K562 (cell line): ENCODE measurements at regions not wholly inside any gene's neighbourhood (a gene's known extent, or its start where the extent isn't known, plus 50 kb on each side); places are given as distances from the start of the nearest gene placed in this dataset.

ENCODE experiments used
- ATAC-seq: fragments of 200-7000 bp; cut with Tn5 transposase; 3 replicates; pipeline ENCODE4 v1.9.1; 2020; ENCODE audit warnings: moderate library complexity
- BruUV-seq: library from RNA; stranded (reverse); fragments of 400-500 nt; replicated peaks from 2 replicates; lab custom pipeline; 2021; lab: Mats Ljungman, UMichigan
- CTCF ChIA-PET: fragments of 300-600 bp; formaldehyde crosslinking; extraction: SDS; loops from one replicate; lab custom pipeline; 2021; ENCODE audit warnings: low intra/inter-chr PET ratio; lab: Yijun Ruan, JAX
- POLR2A ChIA-PET: fragments of 300-600, 350-650 bp; sonication (Branson Sonifier 250); formaldehyde crosslinking; extraction: SDS; loops from one replicate; lab custom pipeline; 2021; ENCODE audit warnings: antibody characterized with exemption, inconsistent platforms; lab: Yijun Ruan, JAX
- DNase-seq, 4 experiments: peaks; one replicate each; pipeline versions ENCODE4 v3.0.0 to v3.0.0-alpha.2; 2011 to 2018; ENCODE audit warnings: low spot score in 3 of 4, mixed read lengths in 3 of 4; ENCODE audit errors: extremely low read depth in 1 of 4
- FAIRE-seq: peaks from 2 replicates; lab custom pipeline; 2011; peaks lifted over from hg19 to GRCh38; lab: Jason Lieb, UNC
- H2AFZ ChIP-seq: 2 replicates; pipeline ENCODE4 v1.6.0; 2011; ENCODE audit warnings: low read depth, low read length, control low read depth, inconsistent platforms
- H3K27ac ChIP-seq: fragments of 200-600 bp; 3 replicates; pipeline ENCODE4 v1.8.0; 2011; ENCODE audit warnings: low read depth, mild to moderate bottlenecking, control low read depth, inconsistent platforms, low read length, moderate library complexity, mixed read lengths; ENCODE audit errors: extremely low read depth
- H3K27me3 ChIP-seq, 2 experiments: fragments of 300-600 bp in 1 of 2; 2 replicates in 1 of 2; 3 replicates in 1 of 2; pipeline versions ENCODE4 v1.6.0 to v1.8.0; 2011; ENCODE audit warnings: inconsistent platforms in 2 of 2, low read length in 2 of 2, mild to moderate bottlenecking in 1 of 2, mixed read lengths in 1 of 2, moderate library complexity in 1 of 2; ENCODE audit not compliant: control insufficient read depth in 2 of 2, insufficient read depth in 2 of 2
- H3K36me3 ChIP-seq: fragments of 300-600 bp; 3 replicates; pipeline ENCODE4 v1.8.0; 2011; ENCODE audit warnings: mild to moderate bottlenecking, low read length, inconsistent platforms; ENCODE audit not compliant: control insufficient read depth, insufficient read depth
- H3K4me1 ChIP-seq, 2 experiments: fragments of 200-600 bp in 1 of 2; replicated peaks in 1 of 2; 2 replicates in 1 of 2; 3 replicates in 1 of 2; pipeline versions ENCODE4 v1.5.1 to v1.8.0; 2011; ENCODE audit warnings: inconsistent platforms in 2 of 2, low read length in 2 of 2, mild to moderate bottlenecking in 1 of 2, mixed read lengths in 1 of 2, moderate library complexity in 1 of 2; ENCODE audit not compliant: control insufficient read depth in 2 of 2, insufficient read depth in 2 of 2
- H3K4me2 ChIP-seq: 2 replicates; pipeline ENCODE4 v1.6.1; 2011; ENCODE audit warnings: low read length, control low read depth, inconsistent platforms, mixed read lengths; ENCODE audit not compliant: insufficient read depth
- H3K4me3 ChIP-seq: fragments of 200-600 bp; sonication (generic), shearing (Covaris generic); 2 replicates; pipeline ENCODE4 v1.5.1; 2016; ENCODE audit warnings: control low read depth, inconsistent platforms
- H3K79me2 ChIP-seq: fragments of 200-600 bp; 3 replicates; pipeline ENCODE4 v1.8.0; 2011; ENCODE audit warnings: low read length, inconsistent platforms; ENCODE audit not compliant: control insufficient read depth, insufficient read depth
- H3K9ac ChIP-seq, 2 experiments: 2 replicates each; pipeline versions ENCODE4 v1.6.0 to v1.6.1; 2011; ENCODE audit warnings: low read depth in 2 of 2, low read length in 2 of 2, control low read depth in 1 of 2, inconsistent platforms in 1 of 2, mild to moderate bottlenecking in 1 of 2, mixed read lengths in 1 of 2; ENCODE audit not compliant: insufficient read depth in 1 of 2
- H3K9me1 ChIP-seq: one replicate; pipeline ENCODE4 v1.6.0; 2011; ENCODE audit warnings: inconsistent platforms, mild to moderate bottlenecking, low read length, moderate library complexity; ENCODE audit not compliant: control insufficient read depth, insufficient read depth
- H3K9me3 ChIP-seq: replicated peaks from 2 replicates; pipeline ENCODE4 v1.5.1; 2011; ENCODE audit warnings: low read depth, low read length, inconsistent platforms; ENCODE audit not compliant: control insufficient read depth, insufficient read depth
- H4K20me1 ChIP-seq: replicated peaks from 2 replicates; pipeline ENCODE4 v1.6.1; 2011; ENCODE audit warnings: low read length, inconsistent platforms, mixed read lengths; ENCODE audit not compliant: control insufficient read depth, insufficient read depth
- ARID3A ChIP-seq: IDR thresholded peaks from 2 replicates; pipeline ENCODE4 v1.6.1; 2012; ENCODE audit warnings: low read depth, low read length, improper control_type of control experiment, borderline replicate concordance
- ZKSCAN8 ChIP-seq: fragments of 200-800 bp; sonication (Bioruptor generic); IDR thresholded peaks from 2 replicates; pipeline ENCODE4 v1.6.1; 2016; ENCODE audit warnings: missing genetic modification characterization, missing compliant biosample characterization
- ZNF780A ChIP-seq: fragments of 250-450 bp; sonication (Bioruptor Pico); IDR thresholded peaks from 2 replicates; pipeline ENCODE4 v1.5.0; 2021; ENCODE audit warnings: mild to moderate bottlenecking
- WGBS: fragments of 100-300 bp; shearing (Covaris generic); methylation state at CpG from one replicate; pipeline ENCODE4 v1.1.6; 2016; ENCODE audit warnings: low coverage, mixed read lengths; ENCODE audit not compliant: insufficient coverage; ENCODE audit errors: missing lambda C conversion rate; 5-methylcytosine and 5-hydroxymethylcytosine counted together
- in situ Hi-C: fragments of 300-500 bp; cut with MboI; formaldehyde crosslinking; loops from 4 replicates; pipeline ENCODE4 v1.15.0; 2018; ENCODE audit warnings: inconsistent platforms, mixed read lengths
- intact Hi-C: fragments of 100-400 bp; cut with micrococcal nuclease; formaldehyde crosslinking; loops from 2 replicates; pipeline ENCODE4 v1.14.2; 2022

- ChIA-PET CTCF (no interaction called here), POLR2A (no interaction called here)
- TF ChIP-seq ZKSCAN8 (CRISPR knock-in tag), result no peak
- no peak for TF ChIP-seq ZNF780A
- no peak for TF ChIP-seq ARID3A
- Histone ChIP-seq H3K4me3 (no peak overlapping the region), H3K9me1 (no peaks in the 10 kb centered on the region), H3K27ac (no peak overlapping the region), H2AFZ (no peak overlapping the region), H3K36me3 (no peaks in the 10 kb centered on the region), H3K9ac (no peak overlapping the region), H3K9me3 (no peaks in the 10 kb centered on the region), H3K79me2 (no peaks in the 10 kb centered on the region), H3K27me3 (peaks cover 0 to 3% of the 10 kb centered on the region in 2 experiments; a peak in 1 of 5 replicates), H3K4me2 (no peak overlapping the region), H4K20me1 (no peaks in the 10 kb centered on the region), H3K4me1 (no peaks in the 10 kb centered on the region)
- ATAC-seq (no peak), DNase-seq (no peak), FAIRE-seq (no peak)
- intact Hi-C loops, result no loop called here
- BruUV-seq, result no TSS peak
- WGBS, result 3% methylated on average over 2 of the region's 2 CpGs
- in situ Hi-C loops, result no loop called here
Observed at GRCh38 chr15:62291262-62291661, 126.2 kb upstream of the C2CD4B start.
